Type B pancreatic cell (in vitro differentiated cells): ENCODE measurements at regions not wholly inside any gene's neighbourhood (a gene's known extent, or its start where the extent isn't known, plus 50 kb on each side); places are given as distances from the start of the nearest gene placed in this dataset.

Experiments
- DNase-seq: peaks from one replicate; pipeline ENCODE4 v3.0.0; 2021; ENCODE audit warnings: mixed read lengths; ENCODE audit not compliant: unreplicated experiment; ENCODE audit errors: extremely low spot score
- H3K27ac Mint-ChIP-seq: 2 replicates; pipeline ENCODE4 v1.8.0; 2021; ENCODE audit warnings: mild to moderate bottlenecking, mixed read lengths
- H3K27me3 Mint-ChIP-seq: 2 replicates; pipeline ENCODE4 v1.8.0; 2021; ENCODE audit warnings: mixed read lengths
- H3K36me3 Mint-ChIP-seq: 2 replicates; pipeline ENCODE4 v1.8.0; 2021; ENCODE audit warnings: mixed read lengths
- H3K4me1 Mint-ChIP-seq: one replicate; pipeline ENCODE4 v1.8.0; 2021; ENCODE audit warnings: mixed read lengths; ENCODE audit not compliant: unreplicated experiment
- H3K4me3 Mint-ChIP-seq: 2 replicates; pipeline ENCODE4 v1.8.0; 2021; ENCODE audit warnings: mild to moderate bottlenecking, mixed read lengths
- H3K9me3 Mint-ChIP-seq: 2 replicates; pipeline ENCODE4 v1.8.0; 2021; ENCODE audit warnings: mixed read lengths
- TF ChIP-seq, protein P1 (sequence below): fragments of 200-600 bp; sonication (generic); conservative IDR thresholded peaks from 2 replicates; pipeline ENCODE4 v1.5.0; 2021; ENCODE audit warnings: antibody characterized with exemption, mild to moderate bottlenecking

DNA sequence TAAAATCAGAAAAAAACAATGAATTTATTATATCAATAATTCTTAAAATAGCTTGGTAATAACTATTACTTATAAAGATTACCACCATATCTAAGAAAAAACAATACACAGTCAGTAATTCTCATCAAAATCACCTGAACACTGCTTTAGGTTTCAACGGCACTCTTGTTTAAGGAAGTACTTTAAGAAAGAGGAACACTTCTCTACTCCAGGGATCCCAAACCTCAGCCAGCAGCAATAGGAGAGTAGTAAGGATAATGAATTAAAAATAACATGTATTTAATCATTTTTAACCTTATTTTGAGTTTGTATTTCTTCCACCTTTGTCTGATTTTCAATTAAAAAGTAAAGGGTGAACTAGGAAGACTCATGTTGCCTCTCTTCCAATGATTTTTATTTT, 494.0 kb upstream of the NR2F2 start:
- Mint-ChIP-seq H3K27ac (no peak overlapping the region), H3K36me3 (peaks cover 8% of the 10 kb centered on the region), H3K4me3 (no peak overlapping the region), H3K4me1 (peaks cover 22% of the 10 kb centered on the region), H3K27me3 (no peaks in the 10 kb centered on the region), H3K9me3 (no peaks in the 10 kb centered on the region)
- no peak for DNase-seq
- TF ChIP-seq, protein P1, sequence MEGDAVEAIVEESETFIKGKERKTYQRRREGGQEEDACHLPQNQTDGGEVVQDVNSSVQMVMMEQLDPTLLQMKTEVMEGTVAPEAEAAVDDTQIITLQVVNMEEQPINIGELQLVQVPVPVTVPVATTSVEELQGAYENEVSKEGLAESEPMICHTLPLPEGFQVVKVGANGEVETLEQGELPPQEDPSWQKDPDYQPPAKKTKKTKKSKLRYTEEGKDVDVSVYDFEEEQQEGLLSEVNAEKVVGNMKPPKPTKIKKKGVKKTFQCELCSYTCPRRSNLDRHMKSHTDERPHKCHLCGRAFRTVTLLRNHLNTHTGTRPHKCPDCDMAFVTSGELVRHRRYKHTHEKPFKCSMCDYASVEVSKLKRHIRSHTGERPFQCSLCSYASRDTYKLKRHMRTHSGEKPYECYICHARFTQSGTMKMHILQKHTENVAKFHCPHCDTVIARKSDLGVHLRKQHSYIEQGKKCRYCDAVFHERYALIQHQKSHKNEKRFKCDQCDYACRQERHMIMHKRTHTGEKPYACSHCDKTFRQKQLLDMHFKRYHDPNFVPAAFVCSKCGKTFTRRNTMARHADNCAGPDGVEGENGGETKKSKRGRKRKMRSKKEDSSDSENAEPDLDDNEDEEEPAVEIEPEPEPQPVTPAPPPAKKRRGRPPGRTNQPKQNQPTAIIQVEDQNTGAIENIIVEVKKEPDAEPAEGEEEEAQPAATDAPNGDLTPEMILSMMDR, result no peak

DNA sequence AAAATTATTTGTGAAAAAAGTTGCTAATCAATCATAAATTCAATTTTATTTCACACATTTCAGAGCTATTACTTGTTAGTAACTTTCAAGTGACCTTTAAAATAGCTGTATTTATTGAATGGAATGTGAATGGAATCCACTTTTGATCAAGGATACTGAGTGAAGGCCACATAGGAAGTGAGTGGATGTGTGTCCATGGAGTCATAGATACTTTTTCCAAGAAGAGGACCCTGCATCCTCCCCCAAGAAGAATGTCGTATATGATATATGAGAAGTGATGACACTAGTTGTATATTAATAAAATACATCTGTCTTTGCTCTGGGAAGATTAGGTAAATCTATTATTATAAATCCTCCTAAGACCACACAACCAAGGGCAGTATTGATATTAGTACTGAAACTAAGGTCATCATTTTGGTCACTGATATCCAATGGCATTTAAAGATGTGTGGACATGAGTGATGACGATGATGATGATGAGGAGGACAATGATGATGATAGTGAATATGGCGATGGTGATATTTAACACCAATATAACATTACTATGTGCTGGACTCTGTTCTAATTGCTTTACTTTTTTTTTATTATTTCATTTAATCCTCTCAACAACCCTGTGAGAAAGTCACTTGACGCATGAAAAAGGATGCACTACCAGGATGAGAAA, 493.0 kb upstream of the NR2F2 start:
- Mint-ChIP-seq H3K36me3 (peaks cover 8% of the 10 kb centered on the region), H3K27ac (no peak overlapping the region), H3K9me3 (no peaks in the 10 kb centered on the region), H3K4me1 (peaks cover 22% of the 10 kb centered on the region), H3K27me3 (no peaks in the 10 kb centered on the region), H3K4me3 (no peak overlapping the region)
- no peak for DNase-seq
- TF ChIP-seq, protein P1, result no peak

DNA sequence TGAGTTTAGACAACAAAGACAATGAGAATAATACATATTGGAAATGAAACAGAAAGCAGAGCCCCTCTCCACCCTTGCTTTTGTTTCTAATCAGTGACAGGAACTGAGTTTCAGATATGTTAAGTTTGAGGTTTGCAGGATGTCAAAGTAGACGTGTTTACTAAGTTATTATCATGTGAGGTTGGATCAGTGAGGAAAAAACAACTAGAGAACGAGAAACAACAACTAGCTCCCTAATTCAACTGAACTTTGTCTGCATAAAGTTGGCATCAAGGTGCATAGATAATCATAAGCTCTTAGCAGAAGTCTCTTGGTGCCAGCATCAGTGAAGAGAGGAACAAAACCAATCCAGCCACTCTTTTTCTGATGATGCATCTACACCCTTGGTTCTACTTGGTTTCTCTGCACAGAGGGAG, 491.1 kb upstream of the NR2F2 start:
- H3K4me1 Mint-ChIP-seq, result peaks cover 30% of the 10 kb centered on the region
- no peak overlapping the region for H3K27ac Mint-ChIP-seq
- no peaks in the 10 kb centered on the region for H3K9me3 Mint-ChIP-seq
- H3K36me3 Mint-ChIP-seq, result peaks cover 5% of the 10 kb centered on the region
- DNase-seq, result no peak
- TF ChIP-seq, protein P1, result no peak
- H3K4me3 Mint-ChIP-seq, result no peak overlapping the region
- no peaks in the 10 kb centered on the region for H3K27me3 Mint-ChIP-seq

DNA sequence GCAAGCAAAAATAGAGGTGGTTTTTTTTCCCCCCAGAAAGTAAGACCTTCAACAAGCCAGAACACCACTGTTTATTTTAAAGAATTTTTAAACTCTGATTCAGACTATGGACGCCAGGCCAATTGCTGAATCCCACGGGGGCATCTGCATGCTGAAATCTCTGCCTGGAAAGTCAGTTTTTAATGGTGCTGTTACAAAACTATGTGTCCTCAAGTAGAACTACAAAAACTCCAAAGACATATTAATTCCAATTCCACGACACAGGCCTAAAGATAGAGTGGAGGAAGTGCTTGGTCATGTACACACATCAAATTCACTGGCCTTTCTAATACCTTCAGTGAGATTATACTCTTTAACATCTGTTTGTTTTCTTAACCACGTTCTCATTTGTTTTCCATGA, 490.5 kb upstream of the NR2F2 start:
- Mint-ChIP-seq H3K27me3 (no peaks in the 10 kb centered on the region), H3K27ac (no peak overlapping the region), H3K4me3 (no peak overlapping the region), H3K4me1 (peaks cover 27% of the 10 kb centered on the region), H3K9me3 (no peaks in the 10 kb centered on the region), H3K36me3 (peaks cover 5% of the 10 kb centered on the region)
- TF ChIP-seq, protein P1, result no peak
- no peak for DNase-seq

DNA sequence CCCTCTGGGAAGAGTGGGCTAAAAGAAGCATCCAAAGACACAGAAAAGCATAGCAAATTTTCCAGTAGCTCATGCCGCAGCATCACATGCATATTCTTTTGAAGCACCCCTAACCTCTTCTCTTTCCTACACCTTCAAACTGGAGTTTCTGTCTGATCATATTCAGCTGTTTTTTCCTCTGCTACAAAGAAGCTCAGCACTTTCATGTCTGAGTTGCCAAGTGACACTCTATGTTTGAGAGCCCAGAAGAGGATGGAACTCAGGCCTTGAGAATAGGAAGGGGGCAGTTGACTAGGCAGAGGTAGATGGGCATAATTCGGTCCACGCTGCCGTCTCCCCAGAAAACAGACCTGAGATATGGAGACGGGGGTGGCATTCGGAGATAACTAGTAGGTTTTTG, 489.6 kb upstream of the NR2F2 start:
- no peaks in the 10 kb centered on the region for H3K9me3 Mint-ChIP-seq
- no peak for DNase-seq

More for the DNA sequence above, 489.6 kb upstream of the NR2F2 start:
- Mint-ChIP-seq H3K4me3 (no peak overlapping the region), H3K27ac (no peak overlapping the region), H3K27me3 (no peaks in the 10 kb centered on the region), H3K36me3 (peaks cover 5% of the 10 kb centered on the region), H3K4me1 (peaks cover 33% of the 10 kb centered on the region)
- TF ChIP-seq, protein P1, result no peak
